ENCODE measurements at regions not wholly inside any gene's neighbourhood (a gene's known extent, or its start where the extent isn't known, plus 50 kb on each side); places are given as distances from the start of the nearest gene placed in this dataset.

- no peak for DNase-seq (ENCODE audit: low read depth)
Observed at GRCh38 chr4:36493251-36493650, 211.8 kb downstream of the DTHD1 start.

DNA sequence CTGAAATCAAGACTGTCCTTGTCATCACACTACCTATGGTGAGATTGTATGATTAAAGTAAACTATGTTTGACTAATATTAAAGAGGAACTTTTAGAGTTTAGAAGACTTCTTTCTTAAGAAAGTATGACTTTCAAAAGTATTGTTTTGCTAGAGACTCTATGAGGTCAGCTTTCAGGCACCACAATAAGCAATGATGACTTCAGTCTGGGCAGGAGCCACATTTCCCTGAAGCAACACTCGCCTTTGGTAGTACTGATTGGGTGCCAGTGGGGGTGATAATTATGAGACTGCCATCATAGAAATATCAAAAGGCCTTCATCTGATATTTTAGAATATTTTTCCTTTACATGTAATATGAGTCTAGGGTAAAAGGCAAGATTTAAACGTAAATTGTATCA lies 212.6 kb downstream of the DTHD1 start:
- DNase-seq (ENCODE audit: low read depth): no peak

DNA sequence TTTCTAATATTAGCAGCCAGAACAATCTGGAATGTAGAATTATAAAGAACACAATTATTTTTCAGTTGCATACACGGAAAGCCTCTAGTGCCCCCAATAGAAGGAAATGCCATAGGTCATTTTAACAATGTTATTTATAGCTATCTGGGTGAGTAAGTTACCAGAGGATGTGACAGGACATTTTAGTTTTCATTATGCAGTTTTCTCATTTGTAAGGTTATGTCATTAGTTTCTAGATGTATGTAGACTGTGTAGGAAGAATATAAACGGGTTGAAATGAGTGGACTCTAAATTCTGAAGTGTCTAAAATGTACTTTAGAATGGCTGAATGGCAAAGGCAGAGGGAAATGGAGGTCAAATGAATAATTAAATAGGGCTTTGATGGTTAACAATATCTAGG lies 213.3 kb downstream of the DTHD1 start:
- no peak for DNase-seq (ENCODE audit: low read depth)

DNA sequence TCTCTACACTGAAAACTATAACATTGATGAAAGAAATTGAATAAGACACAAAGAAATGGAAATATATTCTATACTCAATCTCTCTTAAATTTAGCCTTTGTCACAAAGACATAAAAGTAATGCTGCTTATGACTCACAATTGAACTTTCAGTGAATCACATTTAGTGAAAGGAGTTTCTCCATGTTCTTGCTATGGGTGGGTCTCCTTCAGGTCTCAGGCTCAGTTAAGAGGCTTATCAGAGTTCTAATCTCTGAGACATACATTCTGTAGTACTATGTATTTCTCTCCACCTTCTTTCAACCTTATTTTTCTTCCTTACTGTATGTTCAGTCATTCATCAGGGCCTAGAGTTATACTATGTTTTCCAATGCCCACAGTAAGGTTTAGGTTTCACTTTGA lies 220.9 kb downstream of the DTHD1 start:
- no peak for DNase-seq (ENCODE audit: low read depth)

- DNase-seq (ENCODE audit: low read depth): no peak
Observed at GRCh38 chr4:36508394-36508793, 227.0 kb downstream of the DTHD1 start.

DNA sequence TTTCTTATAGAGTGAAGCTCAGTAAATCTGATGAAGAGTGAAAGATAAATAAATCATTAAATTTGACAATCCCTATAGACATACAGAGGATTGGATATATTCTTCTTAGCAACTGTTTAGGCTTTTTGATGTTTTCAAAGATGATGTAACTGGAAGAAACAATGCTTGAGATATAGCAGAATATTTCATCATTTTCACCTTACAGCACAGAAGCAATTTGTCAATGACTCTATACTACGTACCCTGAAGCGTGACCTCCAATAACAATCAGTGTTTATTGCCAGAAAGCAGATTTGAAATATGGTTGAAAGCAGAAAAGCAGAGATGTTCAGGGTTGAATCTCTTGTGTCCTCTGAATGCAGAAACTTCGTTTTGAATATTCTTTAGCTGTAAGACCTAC lies 228.4 kb downstream of the DTHD1 start:
- DNase-seq (ENCODE audit: low read depth): no peak

DNA sequence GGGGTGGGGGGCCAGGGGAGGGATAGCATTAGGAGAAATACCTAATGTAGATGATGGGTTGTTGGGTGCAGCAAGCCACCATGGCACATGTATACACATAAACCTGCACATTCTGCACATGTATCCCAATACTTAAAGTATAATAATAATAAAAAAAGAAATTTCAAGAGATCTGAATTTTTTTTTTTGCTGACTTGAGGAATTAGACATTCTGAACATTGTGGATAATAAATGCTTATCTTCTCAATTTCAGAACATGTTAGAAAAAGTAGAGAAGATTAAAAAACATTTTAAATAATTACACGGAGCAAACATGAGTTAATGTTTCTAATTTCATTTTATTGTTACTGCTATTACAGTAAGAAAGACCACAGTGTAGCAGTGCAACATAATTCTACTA lies 230.4 kb downstream of the DTHD1 start:
- DNase-seq (ENCODE audit: low read depth): no peak

GRCh38 chr4:36516522-36517095 lies 235.2 kb downstream of the DTHD1 start:
- DNase-seq (ENCODE audit: low read depth): no peak

- no peak for DNase-seq (ENCODE audit: low read depth)
Observed at GRCh38 chr4:36523182-36523581, 241.8 kb downstream of the DTHD1 start.

DNA sequence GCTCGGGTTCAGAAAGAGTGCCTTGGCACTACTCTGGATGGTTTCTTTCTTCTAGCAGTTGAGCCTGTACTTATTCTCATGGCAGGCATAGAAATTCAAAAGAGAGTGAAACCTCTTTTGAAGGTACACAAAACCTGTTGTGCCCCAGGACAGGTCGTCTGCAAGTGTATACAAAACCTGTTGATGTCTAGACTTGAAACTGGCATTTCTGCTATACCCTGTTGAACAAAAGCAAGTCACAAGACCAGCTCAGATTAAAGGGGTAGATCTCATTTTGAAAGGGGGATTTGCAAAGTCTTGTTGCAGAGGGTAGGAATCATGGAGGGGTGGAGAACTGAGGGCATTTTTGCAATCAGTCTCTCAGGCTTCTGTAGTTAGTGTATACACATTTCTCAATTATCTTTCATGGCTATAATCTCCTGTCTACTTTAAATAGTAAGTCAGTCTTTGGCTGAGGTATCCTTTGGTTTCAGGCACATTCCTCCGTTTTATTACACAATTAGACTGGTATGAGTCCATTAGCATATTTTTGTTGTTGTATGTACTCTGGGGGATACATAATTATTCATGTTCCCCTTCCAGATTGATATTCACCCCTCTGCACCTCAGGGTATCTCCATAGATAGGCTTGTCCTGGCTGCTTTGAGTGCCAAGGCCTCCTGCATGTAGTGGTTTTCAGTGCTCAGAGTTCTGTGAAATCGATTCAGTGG lies 251.4 kb downstream of the DTHD1 start:
- DNase-seq (ENCODE audit: low read depth): no peak

- no peak for DNase-seq (ENCODE audit: low read depth)
Observed at GRCh38 chr4:36533944-36534343, 252.5 kb downstream of the DTHD1 start.

GRCh38 chr4:36547383-36547782 lies 266.0 kb downstream of the DTHD1 start:
- DNase-seq (ENCODE audit: low read depth): no peak

- no peak for DNase-seq (ENCODE audit: low read depth)
Observed at GRCh38 chr4:36549252-36549651, 267.8 kb downstream of the DTHD1 start.

- no peak for DNase-seq (ENCODE audit: low read depth)
Observed at GRCh38 chr4:36549992-36550391, 268.6 kb downstream of the DTHD1 start.

GRCh38 chr4:36551697-36552214 lies 270.3 kb downstream of the DTHD1 start:
- DNase-seq (ENCODE audit: low read depth): no peak

DNA sequence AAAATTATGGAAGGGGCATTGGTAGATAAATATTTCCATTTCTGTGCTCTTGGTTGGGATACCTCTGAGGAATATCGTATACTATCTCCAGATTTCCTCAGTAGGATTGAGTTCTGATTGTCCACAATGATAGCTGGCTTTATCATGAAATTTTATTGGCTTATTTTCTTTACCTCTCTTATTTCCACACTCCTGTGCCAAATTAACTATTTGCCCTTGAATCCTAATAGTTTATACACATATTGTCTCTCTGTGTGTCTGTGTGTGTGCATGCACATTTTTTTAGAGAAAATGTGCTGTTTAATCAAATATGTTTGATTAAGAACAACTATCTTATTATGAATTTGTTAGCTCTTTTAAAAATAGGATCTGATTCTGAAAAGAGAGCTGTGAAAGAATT lies 271.6 kb downstream of the DTHD1 start:
- no peak for DNase-seq (ENCODE audit: low read depth)

DNA sequence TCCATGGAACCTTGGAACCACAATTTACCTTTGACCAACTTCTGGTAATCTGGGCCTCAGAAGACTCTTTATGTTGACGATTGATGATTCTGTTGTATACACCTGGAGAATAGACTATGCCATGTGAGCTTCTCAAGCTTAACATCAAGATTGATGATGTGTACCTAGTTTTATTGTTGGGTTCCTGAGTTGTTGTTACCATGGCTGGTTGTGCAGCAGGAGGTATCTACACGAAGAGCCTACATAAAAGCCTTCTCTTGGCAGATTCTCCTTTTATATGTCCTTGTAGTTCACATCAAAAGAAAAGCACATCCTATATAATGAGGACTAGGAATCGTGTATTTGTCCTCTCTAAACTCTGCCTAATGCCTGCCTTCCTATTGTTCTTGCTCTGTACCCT lies 272.0 kb downstream of the DTHD1 start:
- DNase-seq (ENCODE audit: low read depth): no peak

- DNase-seq (ENCODE audit: low read depth): no peak
Observed at GRCh38 chr4:36556984-36557383, 275.6 kb downstream of the DTHD1 start.

- no peak for DNase-seq (ENCODE audit: low read depth)
Observed at GRCh38 chr4:36568575-36568974, 287.2 kb downstream of the DTHD1 start.

DNA sequence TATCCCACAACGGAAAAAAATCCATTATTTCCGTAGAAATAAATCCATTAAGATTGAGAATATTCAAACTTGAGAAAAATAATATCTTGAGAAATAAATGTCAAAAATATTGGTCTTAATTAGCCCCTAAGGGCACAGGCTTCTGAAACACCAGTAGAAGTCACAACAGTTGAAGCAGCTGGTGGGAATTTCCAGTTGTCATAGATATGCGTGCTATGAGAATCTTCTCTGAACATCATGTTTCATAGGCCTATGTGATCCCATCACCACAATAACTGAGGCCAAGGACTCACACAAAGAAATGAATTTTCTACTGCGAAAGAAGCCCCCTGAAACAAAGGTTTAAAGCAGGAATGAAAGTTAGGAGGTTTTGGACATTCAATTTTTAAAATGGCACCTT lies 292.0 kb downstream of the DTHD1 start:
- no peak for DNase-seq (ENCODE audit: low read depth)

DNA sequence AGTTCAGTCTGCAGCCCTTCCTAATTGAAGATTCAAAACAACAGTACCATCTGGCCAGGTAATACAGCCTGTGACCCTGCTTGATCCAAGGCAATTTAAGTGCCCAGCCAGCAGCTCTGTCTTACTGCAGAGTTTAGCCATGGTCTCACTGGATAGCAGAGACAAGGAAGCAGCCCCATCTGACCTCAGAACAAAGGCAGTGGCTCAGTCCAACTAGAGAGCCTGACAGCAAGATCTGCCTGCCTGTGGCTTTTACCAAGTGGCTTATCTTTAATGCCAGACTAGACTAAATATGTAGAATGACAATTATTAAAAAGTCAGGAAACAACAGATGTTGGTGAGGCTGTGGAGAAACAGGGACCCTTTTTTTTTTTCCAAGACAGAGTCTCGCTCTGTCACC lies 293.4 kb downstream of the DTHD1 start:
- DNase-seq (ENCODE audit: low read depth): no peak

GRCh38 chr4:36582198-36582597 lies 300.8 kb downstream of the DTHD1 start:
- DNase-seq (ENCODE audit: low read depth): no peak

- no peak for DNase-seq (ENCODE audit: low read depth)
Observed at GRCh38 chr4:36587909-36588472, 306.6 kb downstream of the DTHD1 start.

GRCh38 chr4:36590343-36590742 lies 308.9 kb downstream of the DTHD1 start:
- no peak for DNase-seq (ENCODE audit: low read depth)

All from stimulated activated CD4-positive, alpha-beta T cell treated with anti-CD3 and anti-CD28 coated beads, Interleukin-2, amount 100 ng/mL, for 4 hours (primary cell).